NCI-H524 (cell line): ENCODE measurements at regions not wholly inside any gene's neighbourhood (a gene's known extent, or its start where the extent isn't known, plus 50 kb on each side); places are given as distances from the start of the nearest gene placed in this dataset.

Source experiments
- DNase-seq, 2 experiments: peaks; one replicate each; lab custom pipeline; 2025; lab: John Stamatoyannopoulos, UW

DNA sequence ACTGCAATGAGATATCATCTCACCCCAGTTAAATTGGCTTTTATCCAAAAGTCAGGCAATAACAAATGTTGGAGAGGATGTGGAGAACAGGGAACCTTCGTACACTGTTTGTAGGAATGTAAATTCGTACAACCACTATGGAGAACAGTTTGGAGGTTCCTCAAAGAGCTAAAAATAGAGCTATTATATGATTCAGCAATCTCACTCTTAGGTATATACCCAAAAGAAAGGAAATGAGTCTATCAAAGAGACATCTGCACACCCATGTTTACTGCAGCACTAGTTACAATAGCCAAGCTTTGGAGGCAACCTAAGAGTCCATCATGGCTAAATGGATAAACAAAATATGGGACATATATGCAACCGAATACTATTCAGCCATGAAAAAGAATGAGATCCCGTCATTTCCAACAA is 68.0 kb upstream of the HES1 start:
- no peak for DNase-seq

- DNase-seq = no peak
These were observed 66.3 kb upstream of the HES1 start for GRCh38 chr3:194069421-194070219.

DNA sequence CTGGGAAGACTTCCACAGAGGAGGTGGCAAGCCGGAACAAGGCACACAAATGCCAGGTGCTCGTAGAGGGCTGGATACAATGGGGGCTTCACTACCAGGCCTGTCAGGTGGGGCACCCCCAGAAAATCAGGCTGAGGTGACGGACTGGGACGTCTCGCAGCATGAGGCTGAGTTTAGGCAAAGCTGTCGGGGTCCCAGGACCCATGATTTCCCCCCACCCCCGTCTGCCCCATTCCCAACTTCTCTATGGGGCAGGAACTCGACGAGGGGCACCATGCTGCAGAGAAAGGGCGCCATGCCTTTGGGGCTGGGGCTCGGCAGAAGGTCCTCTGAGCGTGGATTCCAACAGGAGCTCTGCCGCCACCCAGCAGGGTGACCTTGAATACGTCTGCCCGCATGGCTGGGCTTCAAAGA is 65.7 kb upstream of the HES1 start:
- DNase-seq = no peak

DNA sequence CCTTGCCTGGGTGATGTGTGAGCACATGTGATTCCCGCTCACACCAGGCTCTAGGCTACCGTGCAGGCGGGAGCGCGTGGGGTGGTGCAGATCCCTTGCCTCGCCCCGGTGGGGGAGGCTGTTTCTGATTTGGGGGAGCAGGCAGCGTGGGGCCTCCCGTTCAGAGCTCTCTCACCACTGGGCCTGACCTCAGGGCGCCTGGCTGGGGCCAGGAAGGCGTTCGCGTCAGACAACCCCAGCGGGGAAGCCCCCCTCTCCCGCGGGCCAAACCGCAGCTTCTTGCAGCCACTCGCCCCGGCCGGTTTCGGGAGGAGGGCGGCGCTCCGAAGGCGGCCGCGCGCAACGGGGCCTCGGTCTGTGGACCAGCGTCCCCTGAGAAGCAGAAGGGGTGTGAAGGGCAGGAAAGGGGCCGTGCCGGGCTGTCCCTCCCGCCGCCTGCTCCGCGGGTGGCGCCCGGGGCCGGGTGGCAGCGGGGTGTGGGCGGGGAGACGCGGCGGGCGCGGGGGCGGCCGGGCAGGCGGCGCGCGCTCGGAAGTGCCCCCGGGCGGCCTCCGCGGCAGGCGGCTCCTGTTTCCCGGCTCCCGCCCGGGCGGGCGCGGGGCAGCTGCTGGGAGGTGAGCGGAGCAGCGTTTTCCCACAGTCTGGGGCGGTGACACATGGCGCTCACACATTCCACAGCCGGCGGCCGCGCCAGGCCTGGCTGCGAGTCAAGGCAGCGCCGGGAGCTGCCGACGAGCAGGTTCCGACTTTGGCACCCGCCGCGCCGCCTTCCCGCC is 65.1 kb upstream of the HES1 start:
- DNase-seq = peak; percentile 46 to 72

GRCh38 chr3:194072097-194072428 is 63.9 kb upstream of the HES1 start:
- no peak for DNase-seq

DNA sequence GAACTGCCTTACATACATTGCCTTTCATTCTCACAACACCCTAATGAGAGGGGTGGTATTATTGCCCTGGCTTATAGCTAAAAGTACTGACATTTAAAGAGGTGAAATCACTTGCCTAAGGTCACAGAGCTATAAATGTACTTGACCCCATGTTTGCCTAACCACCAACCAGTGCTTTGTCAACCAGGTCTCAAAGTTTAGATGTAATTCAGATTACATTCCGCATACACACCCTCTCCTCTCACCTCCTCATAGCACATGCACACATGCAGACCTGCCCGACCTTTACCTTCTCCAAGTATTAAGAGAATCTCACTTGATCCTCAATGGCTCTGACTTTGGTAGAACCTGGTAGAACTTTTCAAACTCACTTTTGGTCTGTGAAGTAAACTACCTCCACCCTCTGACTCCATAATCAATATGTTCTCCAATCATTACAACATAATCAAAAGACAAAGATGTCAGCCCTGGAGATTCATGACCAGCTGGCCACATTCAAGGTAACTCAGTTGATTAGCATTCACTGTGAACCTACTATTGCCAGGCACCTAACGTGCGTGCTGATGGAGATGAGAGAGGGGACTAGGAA is 63.2 kb upstream of the HES1 start:
- no peak for DNase-seq

DNA sequence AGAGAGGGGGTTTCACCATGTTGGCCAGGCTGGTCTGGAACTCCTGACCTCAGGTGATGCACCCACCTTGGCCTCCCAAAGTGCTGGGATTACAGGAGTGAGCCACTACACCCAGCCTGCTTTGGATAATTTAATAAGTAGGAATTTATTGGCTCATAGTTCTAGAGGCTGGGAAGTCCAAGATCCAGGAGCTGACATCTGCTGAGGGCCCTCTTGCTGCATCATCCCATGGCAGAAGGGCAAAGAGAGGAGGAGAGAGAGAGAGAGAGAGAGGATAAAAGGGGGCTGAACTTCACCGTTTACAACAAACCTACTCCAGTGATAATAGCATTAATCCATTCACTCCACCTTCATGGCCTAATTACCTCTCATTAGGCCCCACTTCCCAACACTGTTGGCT is 62.0 kb upstream of the HES1 start:
- DNase-seq = peak in 1 of 2 experiments; percentile 24

DNA sequence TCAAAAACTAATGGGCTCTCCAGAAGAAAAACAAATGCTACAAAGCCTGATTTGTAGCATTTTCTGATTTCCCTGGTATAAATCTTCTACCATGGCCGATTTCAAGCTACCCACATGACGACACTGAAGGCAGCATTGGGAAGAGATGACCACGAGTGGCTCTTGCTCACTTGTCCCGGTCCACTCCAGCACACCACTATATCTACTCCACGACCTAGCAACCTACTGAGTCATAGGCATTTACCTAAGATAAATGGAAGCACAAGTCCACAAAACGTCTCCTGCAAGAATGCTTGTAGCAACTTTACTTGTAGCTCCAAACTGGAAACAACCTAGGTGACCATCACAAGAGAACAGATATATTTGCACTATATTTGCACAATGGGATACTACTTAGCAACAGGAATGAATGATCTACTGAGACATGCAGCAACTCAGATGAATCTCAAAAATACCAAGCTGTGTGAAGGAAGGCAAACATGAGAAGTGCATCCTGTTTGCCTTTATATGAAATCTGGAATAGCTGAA is 60.8 kb upstream of the HES1 start:
- DNase-seq = no peak

DNA sequence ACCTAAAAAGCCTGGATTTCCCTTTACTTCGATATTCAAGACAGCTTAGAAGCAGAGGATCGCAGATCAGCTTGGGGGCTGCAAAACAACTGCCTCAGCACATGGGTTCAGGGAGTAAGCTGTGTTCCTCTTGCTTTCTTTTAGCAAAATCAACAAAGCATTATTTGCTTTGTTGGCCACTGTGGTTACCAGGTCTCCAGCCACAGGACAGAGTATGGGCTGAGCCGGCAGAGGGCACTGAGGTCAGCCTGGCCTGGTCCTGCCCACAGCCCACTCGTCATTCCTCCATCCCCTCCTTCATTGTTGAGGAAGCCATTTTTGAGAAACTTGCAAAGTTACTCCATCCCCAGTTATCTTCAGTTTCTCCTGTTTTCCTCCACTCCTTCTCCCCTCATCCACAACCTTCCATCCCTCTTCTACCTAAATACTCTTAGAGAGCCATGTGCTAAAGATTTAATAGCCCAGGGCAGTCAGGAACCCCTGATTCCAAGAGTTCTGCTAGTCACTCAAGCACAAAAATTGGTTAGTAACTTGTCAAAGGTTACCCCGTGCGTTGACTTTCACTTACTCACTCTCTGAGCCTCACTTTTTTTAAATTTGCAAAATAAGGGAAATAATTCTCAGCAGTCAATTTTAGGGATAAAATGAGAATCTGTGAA is 60.0 kb upstream of the HES1 start:
- DNase-seq = no peak

GRCh38 chr3:194076475-194076874 is 59.5 kb upstream of the HES1 start:
- no peak for DNase-seq

- no peak for DNase-seq
These were observed 58.3 kb upstream of the HES1 start for GRCh38 chr3:194077602-194078001.

DNA sequence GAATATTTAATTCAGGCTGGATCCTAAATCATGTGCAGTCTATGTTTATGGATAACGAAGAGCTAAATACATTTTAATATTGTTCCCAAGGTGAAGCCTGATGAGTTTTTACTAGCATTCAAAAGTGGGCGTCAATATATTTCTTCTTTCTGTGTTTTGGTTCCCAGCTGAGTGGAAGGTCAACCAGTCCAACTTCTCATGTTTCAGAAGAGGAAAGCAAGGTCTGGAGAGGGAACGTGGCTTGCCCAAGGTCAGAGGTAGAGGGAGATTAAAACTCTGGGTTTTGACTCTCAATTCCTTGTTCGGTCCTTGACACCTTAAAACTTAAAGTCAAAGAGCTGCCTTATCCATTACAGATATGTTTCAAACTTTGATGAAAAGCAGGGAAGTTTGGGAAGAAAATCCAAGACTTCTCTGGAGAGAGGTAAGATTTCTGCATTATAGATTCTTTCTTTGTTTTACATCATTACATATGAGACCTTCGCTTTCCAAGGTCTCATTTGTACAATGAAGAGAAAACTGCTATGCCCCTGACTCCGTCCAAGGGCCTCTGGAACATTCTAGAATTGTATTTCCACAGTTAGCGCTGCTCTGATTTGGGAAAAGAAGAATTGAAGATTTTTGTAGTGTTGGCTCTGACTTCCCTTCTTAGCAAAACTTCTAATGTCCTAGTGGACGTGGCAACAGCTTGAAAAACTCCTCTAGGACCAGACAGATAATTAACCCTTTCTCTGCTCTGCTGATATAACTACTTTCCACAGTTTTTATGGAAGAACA is 57.7 kb upstream of the HES1 start:
- DNase-seq = no peak

DNA sequence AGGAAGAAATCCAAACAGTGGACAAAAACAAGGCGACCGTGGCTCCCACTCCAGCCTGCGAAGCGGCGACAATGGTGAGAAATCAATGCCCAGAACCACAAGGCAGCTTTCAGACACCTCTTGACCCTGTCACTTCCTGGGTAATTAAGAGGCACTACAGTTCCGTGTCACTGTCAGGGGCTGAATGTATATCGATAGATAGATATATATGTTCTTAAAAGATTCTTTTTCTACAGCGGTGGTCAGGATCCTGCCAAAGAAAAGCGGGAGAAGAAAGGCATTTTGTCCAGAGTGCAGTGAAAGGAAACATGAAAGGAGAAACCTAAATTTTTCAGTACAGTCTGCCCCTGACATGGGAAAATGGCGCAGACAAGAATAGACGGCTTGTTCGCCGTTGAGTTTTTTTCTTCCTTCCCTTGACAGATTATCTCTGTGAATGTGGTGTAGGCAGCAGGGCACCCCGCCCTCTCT is 56.2 kb upstream of the HES1 start:
- DNase-seq = no peak

GRCh38 chr3:194080436-194080835 is 55.5 kb upstream of the HES1 start:
- DNase-seq = no peak

DNA sequence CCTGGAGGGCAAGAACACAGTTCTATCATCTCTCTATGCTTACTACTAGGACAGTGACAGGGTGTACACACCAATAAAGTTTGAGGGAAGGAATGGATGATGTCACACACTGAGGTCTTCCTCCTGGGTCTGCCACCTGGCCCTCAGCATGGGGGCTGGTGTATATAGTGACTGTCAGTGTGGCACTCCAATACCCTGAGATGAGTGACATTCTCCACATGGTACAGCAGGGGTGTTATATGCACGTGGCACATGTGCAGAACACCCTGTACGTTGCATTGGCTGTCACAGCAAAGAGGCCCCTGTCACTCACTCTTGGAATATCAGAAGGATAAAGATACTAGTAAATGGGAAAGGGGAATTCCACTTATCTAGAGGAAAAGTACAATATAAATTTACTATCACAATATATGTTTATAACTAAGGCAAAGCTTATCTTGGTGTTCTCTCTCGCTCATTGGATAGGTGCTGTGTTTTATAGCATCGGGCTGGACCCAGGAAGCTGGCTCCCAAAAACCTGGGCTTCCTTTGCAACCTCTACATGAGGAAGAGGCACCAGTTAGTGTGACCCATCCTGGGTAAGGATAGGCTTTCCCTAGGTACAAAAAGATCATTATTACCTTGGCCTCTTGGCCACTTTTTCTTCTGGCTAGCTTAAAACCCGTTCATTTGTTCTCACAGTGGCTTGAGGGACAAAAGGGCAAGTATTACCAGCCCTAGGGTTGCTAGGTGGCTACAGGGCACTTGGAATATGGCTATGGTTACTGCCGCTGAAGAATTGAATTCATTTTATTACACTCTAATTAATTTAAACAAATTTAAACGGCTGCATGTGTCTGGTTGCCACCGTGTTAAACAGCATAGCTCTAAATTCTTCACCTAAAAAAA is 54.8 kb upstream of the HES1 start:
- DNase-seq = peak in 1 of 2 experiments; percentile 16

- DNase-seq = no peak
These were observed 54.1 kb upstream of the HES1 start for GRCh38 chr3:194081826-194082225.

- DNase-seq = peak; percentile 88 to 93
These were observed 53.0 kb upstream of the HES1 start for GRCh38 chr3:194082743-194083636.

GRCh38 chr3:194083637-194084224 is 52.2 kb upstream of the HES1 start:
- peak; percentile 54 to 76 for DNase-seq

GRCh38 chr3:194084284-194084683 is 51.7 kb upstream of the HES1 start:
- no peak for DNase-seq
